Stimulated activated CD8-positive, alpha-beta memory T cell treated with anti-CD3 and anti-CD28 coated beads, Interleukin-15, amount 100 ng/mL, for 24 hours (primary cell): ENCODE measurements at regions not wholly inside any gene's neighbourhood (a gene's known extent, or its start where the extent isn't known, plus 50 kb on each side); places are given as distances from the start of the nearest gene placed in this dataset.
"Not testable (repeated sequence)": the region's sequence is repeated elsewhere in the genome, so short reads cannot be mapped to it uniquely, and the experiment has no call there.

ENCODE experiments used
- DNase-seq: peaks from one replicate; pipeline ENCODE4 v3.0.0-alpha.2; 2020; ENCODE audit warnings: low read depth

DNA sequence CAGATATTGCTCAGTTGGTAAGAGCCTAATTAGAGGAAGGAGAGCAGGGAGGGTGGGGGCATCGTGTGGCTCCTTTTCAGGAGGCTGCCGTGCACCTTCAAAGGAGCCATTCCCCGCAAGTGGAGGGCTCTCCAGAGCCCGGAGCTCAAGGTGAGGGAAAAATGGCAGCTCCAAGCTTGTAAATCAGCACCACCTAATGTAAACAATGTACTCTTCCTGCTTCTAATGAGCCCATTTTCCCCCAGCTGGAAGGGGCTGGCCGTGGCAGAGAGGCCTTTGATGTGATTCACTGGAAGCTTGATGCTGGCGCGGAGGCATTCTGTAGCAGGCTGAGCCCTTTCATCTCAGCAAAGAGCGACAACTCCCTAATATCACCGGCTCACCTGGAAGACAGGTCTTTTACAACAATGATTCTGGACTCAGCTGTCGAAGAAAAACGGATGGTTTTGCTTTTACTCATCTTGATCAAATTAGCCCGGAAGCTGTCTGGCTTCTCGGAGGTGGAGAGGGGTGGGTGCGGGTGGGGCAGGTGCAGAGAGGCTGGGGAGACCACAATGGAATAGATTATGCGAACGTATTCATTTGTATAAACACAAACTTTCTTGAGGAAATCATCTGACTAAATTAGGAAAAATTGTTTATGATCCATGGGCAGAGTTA lies 112.5 kb downstream of the RRAGC start:
- no peak for DNase-seq

DNA sequence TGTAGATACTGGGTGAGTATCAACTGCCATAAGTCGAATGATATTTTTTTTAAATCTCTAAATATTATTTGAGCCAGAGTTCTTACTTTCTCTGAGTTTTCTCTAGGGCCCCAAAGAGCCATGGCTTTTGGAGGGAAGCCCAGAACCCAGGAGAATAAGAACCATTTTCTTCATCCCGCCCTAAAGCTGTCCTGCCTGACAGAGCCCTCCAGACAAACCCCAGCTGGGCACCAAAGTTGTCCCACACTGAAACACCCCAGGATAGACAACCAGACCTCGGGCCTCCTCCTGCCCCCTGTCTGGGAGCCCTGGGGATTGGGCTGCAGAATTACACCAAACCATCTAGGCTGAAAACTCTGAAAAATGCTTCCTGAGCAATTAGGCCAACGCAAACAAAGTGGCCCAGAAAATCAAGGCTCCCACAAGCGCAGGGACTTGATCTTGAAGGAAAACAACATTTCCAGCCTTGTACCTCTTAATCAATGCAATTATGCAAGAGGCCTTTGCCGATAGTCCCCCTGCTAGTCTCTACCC lies 113.1 kb downstream of the RRAGC start:
- no peak for DNase-seq

DNA sequence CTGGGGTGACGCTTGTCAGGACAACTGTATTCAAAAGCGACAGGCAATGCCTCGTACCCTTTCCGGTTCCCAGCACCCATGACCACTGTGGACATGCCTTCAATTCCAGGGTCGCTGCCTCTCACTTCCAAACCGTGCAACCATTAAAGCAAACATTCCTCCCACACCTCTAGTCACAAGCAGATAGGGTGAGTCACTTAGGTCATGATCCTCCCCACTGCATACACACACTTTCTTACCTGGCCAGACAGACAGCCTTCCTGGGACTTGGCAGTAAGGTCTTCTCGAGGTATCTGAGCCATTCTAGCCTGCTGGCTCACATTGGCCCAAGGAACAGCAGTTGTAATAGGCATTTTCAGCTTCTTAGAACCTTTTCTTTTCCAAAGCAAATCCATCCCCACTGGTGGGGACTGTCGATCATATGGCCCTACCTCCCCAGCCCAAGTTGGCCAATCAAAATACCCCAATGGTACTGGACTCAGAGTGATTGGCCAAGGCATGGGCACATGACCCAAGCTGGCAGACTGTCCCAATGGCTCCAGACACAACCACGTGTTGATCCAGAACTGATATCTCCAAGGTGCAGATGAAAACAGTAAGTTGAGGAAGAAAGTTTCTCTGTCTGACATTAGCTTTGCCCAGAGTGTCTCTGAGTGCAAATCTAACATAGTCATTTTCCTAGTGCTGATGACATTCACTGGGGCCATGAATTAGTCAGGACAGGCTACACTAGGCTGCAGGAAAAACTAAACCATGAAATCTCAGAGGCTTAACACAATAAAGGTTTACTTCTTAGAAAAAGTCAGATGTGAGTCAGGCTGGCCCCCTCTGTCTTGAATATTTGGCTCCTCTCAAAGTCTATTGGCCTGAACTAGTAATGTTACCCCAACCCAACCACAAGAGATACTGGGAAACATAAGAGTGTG lies 113.8 kb downstream of the RRAGC start:
- DNase-seq = no peak

DNA sequence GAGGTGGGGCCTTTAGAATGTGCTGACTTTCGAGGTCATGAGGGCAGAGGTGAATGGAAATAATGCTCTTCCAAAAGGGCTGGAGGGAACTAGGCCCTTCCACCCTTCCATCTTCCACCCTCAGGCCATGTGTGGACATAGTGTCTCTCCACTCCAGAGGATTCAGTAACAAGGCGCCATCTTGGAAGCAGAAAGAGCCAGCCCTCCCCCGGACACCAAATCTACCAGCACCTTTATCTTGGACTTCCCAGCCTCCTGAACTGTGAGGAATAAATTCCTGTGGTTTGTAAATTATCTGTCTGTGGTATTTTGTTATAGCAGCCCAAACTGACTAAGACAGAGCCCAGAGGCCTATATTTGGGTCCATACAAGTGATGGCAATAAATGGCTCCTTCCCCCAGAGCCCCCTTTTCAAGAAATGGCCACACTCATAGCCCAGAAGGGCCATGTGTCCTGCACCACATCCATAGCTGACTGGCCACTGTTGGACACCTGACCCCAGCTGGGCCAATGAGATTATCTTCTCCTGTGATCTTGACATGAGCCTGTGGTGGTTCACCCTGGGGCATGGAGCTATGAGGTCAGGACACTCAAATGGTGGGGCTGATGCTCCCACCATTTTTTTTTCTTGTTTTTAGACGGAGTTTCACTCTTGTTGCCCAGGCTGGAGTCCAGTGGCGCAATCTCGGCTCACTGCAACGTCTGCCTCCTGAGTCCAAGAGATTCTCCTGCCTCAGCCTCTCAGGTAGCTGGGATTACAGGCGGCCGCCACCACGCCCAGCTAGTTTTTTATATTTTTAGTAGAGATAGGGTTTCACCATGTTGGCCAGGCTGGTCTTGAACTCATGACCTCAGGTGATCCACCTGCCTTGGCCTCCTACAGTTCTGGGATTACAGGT lies 114.9 kb downstream of the RRAGC start:
- no peak for DNase-seq

DNA sequence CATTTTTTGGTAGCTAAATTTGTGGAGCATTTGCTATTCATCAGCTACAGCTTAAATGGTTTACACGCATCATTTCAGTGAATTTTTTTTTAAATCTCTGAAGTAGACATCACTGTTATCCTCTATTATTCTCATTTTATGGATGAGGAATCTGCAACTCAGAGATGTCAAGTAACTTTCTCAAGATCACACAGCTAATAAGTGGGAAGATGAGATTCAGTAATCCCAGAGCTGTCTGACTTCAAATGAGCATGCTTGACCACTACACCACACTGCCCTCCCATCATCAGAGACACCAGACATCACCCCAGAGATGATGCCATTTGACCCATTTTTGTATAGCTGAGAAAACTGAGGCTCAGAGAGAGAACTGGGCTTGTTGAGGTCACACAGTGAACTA lies 116.4 kb downstream of the RRAGC start:
- DNase-seq = no peak

DNA sequence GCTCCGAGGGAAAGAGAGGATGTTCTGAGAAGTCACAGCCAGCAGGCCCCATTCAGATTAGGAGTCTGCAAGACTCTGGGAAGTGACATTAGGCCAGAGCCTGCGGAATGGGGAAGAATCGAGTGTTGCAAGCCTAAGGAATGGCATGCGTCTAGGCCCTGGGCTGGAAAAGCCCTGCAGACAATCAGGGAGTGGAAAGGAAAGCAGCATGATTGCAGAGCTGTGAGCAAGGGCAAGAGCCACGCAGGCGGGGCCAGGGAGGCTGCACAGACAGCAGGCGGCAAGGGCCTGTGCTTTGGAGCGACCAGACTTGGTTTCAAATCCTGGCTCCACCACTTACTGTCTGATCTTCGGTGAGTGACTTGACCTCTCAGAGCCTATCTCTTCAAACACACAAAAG lies 118.2 kb downstream of the RRAGC start:
- no peak for DNase-seq

DNA sequence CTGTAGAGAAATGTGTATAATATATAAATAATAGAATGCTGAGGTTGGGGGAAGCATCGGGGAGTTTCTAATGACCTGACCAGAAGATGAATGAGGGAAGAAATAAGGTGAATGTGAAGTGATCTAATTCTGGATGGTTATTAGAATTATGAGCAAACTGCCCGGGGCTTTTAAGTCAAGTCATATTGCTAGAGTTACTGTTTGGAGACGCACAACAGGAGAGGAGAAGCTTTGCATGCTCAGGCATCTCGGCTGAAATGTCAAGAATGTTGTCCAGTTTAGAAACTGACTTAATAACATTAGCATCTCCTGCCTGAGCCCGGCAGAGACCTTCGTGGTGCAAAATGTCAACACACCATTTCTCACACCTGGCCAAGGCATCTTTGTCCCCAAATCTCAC lies 119.1 kb downstream of the RRAGC start:
- DNase-seq = no peak

DNA sequence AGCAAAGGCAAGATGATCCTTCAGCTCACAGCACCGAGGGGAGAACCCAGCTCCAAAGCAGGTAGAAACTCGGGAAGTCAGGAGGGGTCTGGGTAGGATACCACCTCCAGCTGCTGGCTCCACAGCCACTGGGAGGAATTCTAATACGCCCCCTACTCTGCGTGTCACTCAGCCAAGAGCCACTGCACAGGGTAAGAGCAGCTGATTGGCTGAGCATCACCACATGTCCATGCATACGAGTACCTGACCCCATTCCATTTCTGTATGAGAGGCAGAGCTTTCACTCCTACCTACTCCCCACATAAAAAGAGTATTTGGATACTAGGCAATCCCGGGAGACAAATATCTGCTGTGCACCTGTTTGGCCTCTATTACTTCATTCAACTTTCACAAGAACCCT lies 121.4 kb downstream of the RRAGC start:
- no peak for DNase-seq

DNA sequence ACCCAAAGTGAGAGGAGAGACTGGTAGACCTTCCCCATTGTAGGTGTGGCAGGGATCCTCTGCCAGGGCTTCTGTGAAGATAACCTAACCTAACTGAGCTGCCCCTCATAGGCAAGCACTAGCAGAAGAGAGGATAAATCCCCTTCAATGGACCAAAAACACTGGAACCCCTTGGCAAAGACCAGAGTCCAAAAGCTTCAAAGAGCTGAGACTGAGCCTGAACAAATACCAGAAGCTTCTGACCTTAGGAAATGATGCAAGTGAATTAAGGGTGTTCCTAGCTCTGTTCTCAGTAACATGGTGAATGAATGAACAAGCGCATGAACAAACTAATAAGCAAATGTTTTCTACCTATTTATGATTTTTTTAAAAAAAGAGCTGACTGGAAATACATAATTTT lies 123.2 kb downstream of the RRAGC start:
- DNase-seq = no peak

DNA sequence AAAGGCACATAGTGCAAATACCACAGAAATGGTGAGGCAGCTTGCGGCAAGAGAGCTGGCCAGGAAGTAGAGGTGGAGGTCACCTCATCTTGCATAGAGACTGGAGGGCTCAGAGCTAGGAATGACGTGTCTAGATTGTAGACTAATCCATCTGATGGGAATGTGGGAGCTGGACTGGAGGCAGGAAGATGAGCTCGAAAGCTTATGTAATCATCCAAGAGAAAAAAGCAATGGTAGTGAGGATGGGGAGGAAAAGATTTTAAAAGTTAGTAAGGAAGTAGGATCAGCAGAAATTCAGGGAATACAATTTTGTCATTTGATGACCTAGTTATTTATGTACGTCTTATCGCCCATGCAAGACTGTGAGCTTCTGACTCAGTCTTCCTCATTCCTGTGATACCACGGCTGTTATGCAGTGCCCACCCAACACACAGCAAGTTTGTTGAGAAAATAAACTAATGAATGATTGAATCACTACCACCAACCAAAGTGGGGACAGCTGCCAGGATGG lies 123.9 kb downstream of the RRAGC start:
- no peak for DNase-seq

DNA sequence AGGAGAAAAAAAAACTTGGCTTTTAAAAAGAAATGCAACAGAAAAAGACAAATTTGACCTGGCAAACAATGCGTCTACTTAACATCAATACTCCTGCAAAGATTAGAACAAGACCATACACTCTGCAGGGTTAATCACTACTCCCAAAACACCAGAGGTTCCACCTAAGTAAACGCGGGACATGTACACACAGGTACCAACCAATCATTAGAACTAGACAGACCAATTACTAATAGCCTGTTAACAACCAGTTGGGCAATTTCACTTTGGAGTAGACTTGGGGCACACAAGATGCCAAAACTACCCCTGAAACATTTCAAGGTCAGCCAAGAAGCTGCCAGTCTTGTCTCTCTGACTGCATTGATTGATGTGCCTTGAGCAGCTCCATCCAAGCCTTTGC lies 125.8 kb downstream of the RRAGC start:
- no peak for DNase-seq

DNA sequence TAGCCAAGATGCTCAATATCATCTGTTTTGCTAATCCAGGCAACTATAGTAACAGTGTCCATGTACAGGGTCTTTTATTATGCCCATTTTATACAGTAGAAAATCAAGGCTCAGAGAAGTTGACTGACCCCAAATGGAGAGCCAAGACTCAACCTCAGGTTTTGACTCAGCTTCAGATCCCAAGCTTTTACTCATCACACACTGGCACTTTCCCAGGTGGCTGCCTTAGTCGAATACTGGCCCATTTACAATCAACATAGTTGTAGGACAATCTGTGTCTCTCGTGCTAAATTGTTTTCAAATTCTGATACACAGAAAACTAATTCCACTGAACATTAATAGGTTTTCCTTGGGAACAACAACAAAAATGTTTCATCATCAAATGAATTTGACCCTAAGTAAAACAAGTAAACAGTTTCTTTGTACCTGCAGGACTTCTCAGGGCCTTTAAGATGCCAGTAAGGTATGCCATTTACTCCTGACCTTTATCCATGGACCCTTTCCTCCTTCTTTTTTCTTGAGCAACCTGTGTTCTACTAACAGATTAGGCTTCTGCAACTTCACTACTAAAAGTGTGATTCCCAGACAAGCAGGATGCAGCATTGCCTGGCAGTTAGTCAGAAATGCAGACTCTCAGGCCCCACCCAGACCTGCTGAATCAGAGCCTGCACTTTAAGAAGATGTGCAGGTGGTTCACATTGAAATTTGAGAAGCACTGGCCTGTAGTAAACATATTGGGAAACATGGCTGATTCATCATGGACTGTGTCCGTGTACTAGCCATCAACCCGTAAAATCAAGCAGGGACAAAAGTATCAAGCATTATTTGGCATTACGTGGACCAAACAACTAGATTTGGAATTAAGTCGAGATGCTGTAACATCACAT lies 128.8 kb downstream of the RRAGC start:
- no peak for DNase-seq

DNA sequence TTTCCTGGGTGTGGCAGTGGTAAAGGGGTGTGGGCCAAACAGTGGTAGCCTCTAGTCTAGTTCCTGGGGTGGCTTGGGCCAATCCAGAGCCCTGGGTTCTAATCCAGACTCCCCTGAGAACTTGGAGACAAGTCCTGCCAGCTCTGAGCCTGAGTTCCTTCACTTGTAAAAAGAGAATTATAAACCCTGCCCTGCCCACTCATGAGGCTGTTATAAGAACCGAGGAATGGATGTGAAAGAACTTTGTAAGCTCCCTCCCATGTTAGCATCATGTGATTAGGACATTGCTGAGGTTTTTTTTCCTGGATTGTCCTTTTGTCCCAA lies 131.0 kb downstream of the RRAGC start:
- DNase-seq = no peak

DNA sequence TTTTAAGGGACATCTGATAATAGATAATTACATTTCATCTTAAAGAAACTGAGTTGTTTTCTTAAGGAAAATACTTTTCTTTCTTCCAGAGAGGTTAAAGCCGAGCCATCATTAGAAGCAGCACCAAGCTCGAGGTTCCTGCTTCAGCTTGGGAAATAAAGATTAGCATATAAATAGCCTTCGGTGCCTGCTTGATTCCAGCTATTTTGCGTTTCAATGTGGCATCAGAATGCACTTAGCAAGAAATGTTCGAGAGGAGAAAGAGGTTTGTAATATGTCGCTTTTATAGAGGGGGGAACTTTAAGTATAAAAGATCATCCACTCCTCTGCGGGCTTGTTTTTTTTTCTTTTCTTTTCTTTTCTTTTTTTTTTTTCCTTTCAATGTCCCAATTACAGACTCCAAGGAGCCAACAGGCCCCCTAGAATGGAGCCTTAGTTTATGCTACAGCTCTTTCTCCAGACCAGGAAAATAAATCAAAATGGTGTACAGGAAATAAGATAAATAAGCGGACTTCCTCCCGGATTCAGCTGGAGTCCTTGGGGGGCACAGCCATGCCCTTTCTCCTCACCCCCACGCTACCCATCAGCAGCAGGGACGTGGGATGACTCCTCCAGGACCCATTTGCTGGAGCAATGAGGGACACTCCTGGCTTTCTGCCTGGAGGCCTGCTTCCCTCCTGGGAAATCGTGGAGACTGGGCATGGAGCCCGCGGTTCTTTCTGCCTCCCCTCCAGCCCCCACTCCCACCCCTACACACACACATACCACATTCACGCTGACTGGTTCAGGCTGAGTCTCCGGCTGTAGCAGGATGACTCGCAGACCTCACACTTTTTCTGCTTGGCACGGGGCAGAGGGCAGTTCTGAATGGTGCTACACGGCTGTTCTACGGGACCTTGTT lies 131.6 kb downstream of the RRAGC start:
- no peak for DNase-seq

DNA sequence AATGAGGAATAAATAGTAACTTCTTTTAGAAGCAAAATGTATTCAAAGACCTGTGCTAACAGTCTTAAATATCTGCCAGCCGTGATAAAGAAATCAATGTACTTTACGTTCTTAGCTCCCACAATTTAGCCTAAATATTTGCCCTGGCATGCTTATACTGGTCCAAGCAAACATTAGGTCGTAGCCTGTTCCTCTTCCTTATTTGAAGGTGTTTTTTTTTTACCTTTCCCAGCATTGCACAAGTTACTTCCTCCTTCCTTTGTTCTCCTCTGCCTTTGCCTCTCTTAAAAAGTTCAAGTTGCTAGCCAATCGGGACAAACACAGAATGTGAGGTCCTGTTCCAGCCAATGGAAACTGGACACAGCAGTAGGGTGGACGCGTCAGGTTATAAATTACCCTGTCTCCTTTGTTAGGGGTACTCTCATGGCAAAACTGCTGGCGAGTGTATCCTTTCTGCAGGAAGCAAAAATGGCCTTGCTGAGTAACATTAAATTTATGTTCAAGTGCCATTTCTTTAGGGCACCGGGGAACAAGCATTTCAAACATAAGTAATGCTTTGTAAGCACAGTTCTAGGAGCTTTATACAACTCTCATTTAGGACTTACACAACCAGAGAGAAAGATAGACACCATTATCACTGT lies 134.1 kb downstream of the RRAGC start:
- not testable (repeated sequence) for DNase-seq

DNA sequence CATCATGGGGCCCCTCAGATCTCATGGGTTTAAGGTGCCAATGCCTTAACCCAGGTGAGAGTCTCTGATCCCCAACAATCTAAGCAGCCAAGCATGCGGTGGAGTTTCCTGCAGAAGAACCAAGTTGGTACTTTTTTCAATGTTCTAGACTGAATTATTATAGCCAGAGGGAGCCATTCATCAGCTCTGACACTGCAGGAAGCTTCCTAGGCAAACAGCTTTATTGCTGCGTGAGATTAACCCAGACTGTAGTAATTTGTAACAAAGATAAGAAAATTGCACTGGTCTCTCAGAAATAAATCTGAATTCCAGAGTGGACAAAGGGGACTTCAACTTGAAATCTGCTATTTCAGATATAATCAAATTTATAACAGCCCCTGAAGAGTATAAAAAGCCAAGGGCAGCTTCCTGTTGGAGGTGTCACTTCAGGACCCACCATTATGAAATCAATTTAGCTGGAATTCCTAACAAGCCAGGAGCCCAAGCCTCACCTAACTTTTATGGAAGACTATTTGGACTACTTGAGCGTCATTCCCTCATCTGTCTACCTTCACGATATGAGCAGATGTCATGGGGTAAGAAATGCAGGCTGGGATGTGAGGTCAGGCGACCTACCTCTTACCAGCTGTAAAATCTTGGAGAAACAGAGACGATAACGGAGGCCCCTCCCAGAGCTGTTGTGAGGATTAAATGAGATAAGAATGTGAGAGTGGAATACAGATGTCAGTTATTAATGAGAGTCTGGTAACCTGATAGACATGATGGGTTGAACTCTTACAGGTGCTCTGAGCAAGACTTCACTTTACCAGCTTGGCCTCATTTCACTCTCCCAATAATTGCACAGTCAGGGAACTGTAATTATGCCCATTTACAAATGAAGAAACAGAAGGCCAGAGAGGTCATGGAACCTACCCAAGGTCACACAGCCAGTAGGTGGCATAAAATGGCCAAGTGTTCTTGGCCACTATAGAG lies 135.1 kb downstream of the RRAGC start:
- no peak for DNase-seq

DNA sequence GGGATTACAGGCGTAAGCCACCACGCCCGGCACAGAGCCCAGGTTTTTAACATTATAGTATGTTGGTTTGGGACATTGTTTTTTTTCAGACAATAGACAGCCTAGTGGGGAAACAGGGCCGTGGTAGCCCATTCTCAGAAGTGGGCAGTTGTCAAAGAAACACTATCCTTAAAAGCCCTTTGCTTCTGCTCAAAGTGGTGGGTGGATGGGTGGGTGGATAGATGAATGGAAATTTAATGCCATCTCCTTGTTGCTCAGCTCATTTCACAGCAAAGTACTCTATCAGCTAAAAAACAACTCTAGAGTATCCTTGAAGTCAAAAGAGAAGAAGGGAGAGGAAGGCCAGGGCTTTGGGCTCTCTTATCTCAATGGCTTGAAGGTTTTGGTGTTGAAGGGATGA lies 137.8 kb downstream of the RRAGC start:
- DNase-seq = no peak

DNA sequence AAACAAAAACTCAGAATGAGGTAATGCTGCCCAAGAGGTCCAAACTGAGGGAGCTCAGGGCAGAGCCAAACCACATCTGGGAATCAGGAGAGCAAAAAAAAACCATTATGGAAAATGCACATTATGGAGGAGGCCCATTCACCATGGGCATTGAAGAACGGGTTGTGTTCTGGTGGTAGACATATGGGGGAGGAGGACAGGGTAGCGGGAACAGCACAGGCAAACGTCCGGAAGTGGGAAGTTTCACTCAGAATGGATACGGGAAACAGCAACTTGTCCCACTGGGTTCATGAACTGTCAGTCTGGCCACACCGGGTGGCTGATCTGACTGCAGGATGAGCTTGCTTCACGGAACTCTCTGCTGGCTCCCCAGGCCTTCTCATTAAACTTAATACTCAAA lies 139.7 kb downstream of the RRAGC start:
- no peak for DNase-seq
